GM21423 (cell line): ENCODE measurements at regions not wholly inside any gene's neighbourhood (a gene's known extent, or its start where the extent isn't known, plus 50 kb on each side); places are given as distances from the start of the nearest gene placed in this dataset.

ENCODE experiments used
- ATAC-seq: cut with Tn5 transposase; IDR thresholded peaks from one replicate; pipeline ENCODE4 v1.9.1; 2021; ENCODE audit warnings: mild to moderate bottlenecking, moderate library complexity; ENCODE audit not compliant: unreplicated experiment

GRCh38 chr5:73231246-73231778 is 58.3 kb downstream of the TMEM174 start:
- no peak for ATAC-seq

GRCh38 chr5:73230264-73231245 is 57.6 kb downstream of the TMEM174 start:
- no peak for ATAC-seq

- no peak for ATAC-seq
These were observed 56.3 kb downstream of the TMEM174 start for GRCh38 chr5:73229271-73229670.

GRCh38 chr5:73228052-73228451 is 55.1 kb downstream of the TMEM174 start:
- no peak for ATAC-seq
